Middle frontal gyrus (tissue), 1 donor: ENCODE measurements at regions not wholly inside any gene's neighbourhood (a gene's known extent, or its start where the extent isn't known, plus 50 kb on each side); places are given as distances from the start of the nearest gene placed in this dataset.
A peak's percentile ranks its signal among the peaks of the same experiment; 100 is the strongest.

Experiments used
- DNase-seq: peaks from one replicate; pipeline ENCODE4 v3.0.0-alpha.2; 2015; ENCODE audit warnings: low spot score; ENCODE audit errors: extremely low spot score

DNA sequence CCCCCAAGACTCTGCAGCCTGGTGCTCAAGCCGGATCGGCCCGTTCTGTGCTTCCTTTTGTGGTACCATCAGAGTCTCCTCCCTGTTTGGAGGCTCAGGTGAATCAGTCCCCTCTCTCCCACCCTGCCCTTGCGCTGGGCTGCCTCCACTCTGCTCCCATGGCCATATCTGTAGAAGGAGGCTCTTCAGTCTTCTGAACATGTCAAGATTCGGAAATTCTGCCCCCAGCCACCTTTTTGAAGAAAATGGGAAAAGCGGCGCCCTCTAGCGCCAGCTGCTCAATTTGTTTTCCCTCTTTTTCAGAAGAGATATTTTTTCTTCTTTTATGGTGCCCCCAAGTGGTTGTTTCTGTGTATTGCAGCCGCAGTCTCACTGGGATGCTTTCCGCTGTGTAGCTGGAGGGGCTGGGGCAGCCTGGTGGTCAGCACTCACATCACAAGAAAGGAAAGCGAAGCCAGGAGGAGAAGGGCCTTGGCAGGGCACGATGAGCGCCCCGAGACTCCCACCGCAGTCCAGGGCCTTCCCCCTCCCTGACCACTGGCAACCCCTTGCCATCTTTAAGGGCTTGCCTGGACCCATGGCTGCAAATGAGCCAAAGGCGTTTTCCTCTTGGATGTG is 58.4 kb upstream of the CACNA1E start:
- peak; percentile 72 for DNase-seq

DNA sequence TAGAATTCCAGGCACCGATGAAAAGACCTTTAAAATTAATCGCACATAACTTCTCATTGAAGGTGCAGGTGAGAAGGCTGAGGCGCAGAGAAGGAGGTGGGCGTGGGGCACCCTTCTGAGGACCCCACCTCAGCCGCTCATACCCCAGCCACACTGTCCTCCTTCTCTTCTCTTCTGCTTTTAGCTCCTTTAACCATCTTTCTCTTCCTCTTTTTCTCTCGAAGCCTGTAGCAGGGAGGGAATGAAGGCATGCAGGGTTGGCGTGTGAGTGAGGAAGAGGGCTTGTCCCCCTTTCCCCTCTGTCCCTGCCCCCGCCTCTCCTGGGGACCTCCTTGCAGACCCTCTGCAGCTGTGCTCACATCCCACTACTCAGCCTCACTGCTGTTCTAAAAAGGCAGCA is 57.8 kb upstream of the CACNA1E start:
- DNase-seq, result no peak

DNA sequence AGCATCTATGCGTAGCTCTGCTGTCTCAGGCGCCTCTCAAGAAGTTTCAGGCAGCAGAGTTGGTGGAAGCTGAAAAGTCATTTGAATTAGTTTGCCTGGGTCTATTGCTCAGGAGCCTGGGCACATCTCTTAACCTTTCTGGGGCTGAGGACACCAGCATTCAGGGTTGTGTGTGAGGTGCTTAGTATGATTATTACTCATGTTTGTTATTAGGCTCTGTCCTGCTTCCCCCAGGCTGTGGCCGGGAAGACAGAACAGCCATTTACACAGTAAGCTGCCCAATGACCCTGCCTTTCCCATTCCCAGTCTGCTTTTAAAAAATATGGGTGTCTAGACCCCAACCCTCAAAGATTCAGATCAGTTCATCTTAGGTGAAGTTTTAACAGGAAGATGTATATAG is 53.9 kb upstream of the CACNA1E start:
- no peak for DNase-seq

DNA sequence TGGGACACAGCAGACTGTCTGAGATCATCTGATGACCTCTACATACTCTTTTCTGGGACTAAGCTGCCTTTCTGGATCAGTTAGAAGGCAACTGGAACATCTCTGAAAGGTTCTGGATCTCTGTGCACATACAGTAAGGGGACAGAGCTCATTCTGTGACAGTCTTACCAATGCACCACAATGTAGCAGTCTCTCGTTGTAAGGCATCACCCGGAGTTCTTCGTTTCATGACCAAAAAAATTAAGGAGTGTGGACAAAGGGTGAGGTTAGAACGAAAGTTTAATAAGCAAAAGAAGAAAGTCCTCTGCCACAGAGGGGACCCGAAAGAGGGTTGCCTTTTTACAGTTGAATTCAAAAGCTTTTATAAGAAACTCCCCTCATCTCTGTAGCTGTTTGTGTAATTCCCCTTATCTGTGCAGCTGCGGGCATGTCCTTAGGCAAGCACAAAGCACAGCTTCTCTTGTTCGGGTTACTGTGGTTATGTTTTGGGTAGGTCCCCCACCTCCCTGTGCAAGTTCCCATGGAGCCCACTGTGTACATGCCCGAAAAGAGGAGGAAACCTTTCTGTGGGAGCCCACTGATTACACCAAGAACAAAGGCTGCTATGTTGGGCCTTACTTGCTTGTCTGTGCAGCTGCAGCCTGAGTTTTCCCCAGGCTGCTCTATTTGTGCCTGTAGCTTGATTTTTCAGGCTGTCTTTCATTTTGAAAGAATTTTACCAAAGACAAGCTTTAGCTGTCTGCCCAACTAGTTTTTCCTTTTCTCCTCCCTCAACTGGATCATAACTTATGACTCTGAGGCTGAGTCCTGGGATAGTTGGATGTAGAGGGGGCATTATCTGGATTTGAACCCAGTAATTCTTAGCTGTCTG is 53.1 kb upstream of the CACNA1E start:
- DNase-seq, result no peak
